C4-2B (cell line): ENCODE measurements at regions not wholly inside any gene's neighbourhood (a gene's known extent, or its start where the extent isn't known, plus 50 kb on each side); places are given as distances from the start of the nearest gene placed in this dataset.
"Not testable (repeated sequence)": the region's sequence is repeated elsewhere in the genome, so short reads cannot be mapped to it uniquely, and the experiment has no call there.

Source experiments
- CTCF ChIP-seq: fragments of 450-650 bp; conservative IDR thresholded peaks from 2 replicates; pipeline ENCODE4 v1.5.1; 2017; ENCODE audit warnings: mild to moderate bottlenecking
- ZFX ChIP-seq: fragments of 450-650 bp; IDR thresholded peaks from 2 replicates; pipeline ENCODE4 v1.6.1; 2017

- TF ChIP-seq CTCF, ZFX: not testable (repeated sequence)
Measured at GRCh38 chr16:32115562-32115961, 137.5 kb upstream of the TP53TG3D start.
